ENCODE measurements at regions not wholly inside any gene's neighbourhood (a gene's known extent, or its start where the extent isn't known, plus 50 kb on each side); places are given as distances from the start of the nearest gene placed in this dataset.

GRCh38 chr11:10397226-10397987 is 57.7 kb upstream of the AMPD3 start:
- Histone ChIP-seq H3K36me3 (ENCODE audit: control insufficient read depth in 2 of 2, extremely low read depth in 1 of 2, insufficient read depth in 1 of 2, low read length in 1 of 2) (no peaks in the 10 kb centered on the region), H3K27me3 (replicated peaks in 1 of 2; ENCODE audit: control insufficient read depth in 2 of 2, extremely low read depth in 1 of 2, insufficient read depth in 2 of 2, low read length in 1 of 2) (peaks cover 0 to 23% of the 10 kb centered on the region in 2 experiments), H3K4me3 (ENCODE audit: control insufficient read depth in 1 of 2, extremely low read depth in 1 of 2, low read length in 1 of 2) (no peak overlapping the region), H3K27ac (ENCODE audit: low read length) (no peak overlapping the region), H3K4me1 (ENCODE audit: control insufficient read depth in 1 of 2, extremely low read depth in 1 of 2, insufficient read depth in 2 of 2, low read length in 2 of 2) (peaks cover 0 to 10% of the 10 kb centered on the region in 2 experiments), H3K9me3 (no peaks in the 10 kb centered on the region)
- CTCF ChIA-PET: no interaction called here
- no peak overlapping the region for H3K4me3 Mint-ChIP-seq
- 89% methylated on average over 2 of the region's 7 CpGs for WGBS (ENCODE audit: insufficient coverage)
- peaks cover 11% of the 10 kb centered on the region in 2 donors for H3K27me3 Mint-ChIP-seq
- no peaks in the 10 kb centered on the region for H3K36me3 Mint-ChIP-seq
- POLR2A ChIA-PET: no interaction called here
- DNase-seq: no peak
- H3K27ac Mint-ChIP-seq: no peak overlapping the region
- H3K4me1 Mint-ChIP-seq: peaks cover 4 to 14% (median 11%) of the 10 kb centered on the region in 3 donors
- ATAC-seq (replicated peaks in 1 of 4): no peak
- no peaks in the 10 kb centered on the region for H3K9me3 Mint-ChIP-seq

DNA sequence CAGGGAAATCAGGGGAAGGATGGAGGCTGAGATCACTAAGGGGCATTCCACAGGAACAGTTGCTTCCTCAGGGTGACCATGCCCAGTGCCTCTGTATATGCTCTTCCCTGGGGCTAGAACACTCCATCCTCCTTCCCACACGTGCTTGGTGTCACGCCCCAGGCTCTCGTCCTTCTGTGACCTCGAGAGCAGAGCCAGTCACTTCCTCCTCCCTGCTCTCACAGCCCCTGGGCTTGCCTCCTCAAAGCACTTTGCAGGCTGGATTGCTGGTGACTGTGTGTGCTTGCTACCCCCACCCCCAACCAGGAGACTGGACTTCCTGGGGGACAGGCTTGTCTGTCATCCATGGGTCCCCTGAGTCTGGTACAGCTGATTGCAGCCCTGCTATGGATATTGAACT is 56.5 kb upstream of the AMPD3 start:
- H3K36me3 ChIP-seq (ENCODE audit: control insufficient read depth in 2 of 2, extremely low read depth in 1 of 2, insufficient read depth in 1 of 2, low read length in 1 of 2): no peaks in the 10 kb centered on the region
- H3K4me3 ChIP-seq (ENCODE audit: control insufficient read depth in 1 of 2, extremely low read depth in 1 of 2, low read length in 1 of 2): no peak overlapping the region
- WGBS (ENCODE audit: insufficient coverage): 24% methylated on average over 4 of the region's 4 CpGs
- POLR2A ChIA-PET: no interaction called here
- Mint-ChIP-seq H3K4me3 (no peak overlapping the region), H3K36me3 (no peaks in the 10 kb centered on the region), H3K4me1 (peaks cover 4 to 14% (median 11%) of the 10 kb centered on the region in 3 donors), H3K9me3 (no peaks in the 10 kb centered on the region), H3K27ac (no peak overlapping the region), H3K27me3 (peaks cover 7 to 11% of the 10 kb centered on the region in 2 donors)
- H3K27ac ChIP-seq (ENCODE audit: low read length): no peak overlapping the region
- CTCF ChIA-PET: no interaction called here
- DNase-seq (no peak), ATAC-seq (replicated peaks in 1 of 4) (no peak)
- peaks cover 0 to 10% of the 10 kb centered on the region in 2 experiments for H3K4me1 ChIP-seq (ENCODE audit: control insufficient read depth in 1 of 2, extremely low read depth in 1 of 2, insufficient read depth in 2 of 2, low read length in 2 of 2)
- H3K27me3 ChIP-seq (replicated peaks in 1 of 2; ENCODE audit: control insufficient read depth in 2 of 2, extremely low read depth in 1 of 2, insufficient read depth in 2 of 2, low read length in 1 of 2): peaks cover 0 to 18% of the 10 kb centered on the region in 2 experiments
- no peaks in the 10 kb centered on the region for H3K9me3 ChIP-seq

- no peak for ATAC-seq (replicated peaks in 1 of 4)
- Mint-ChIP-seq H3K36me3 (no peaks in the 10 kb centered on the region), H3K4me1 (peaks cover 4 to 14% (median 11%) of the 10 kb centered on the region in 3 donors), H3K4me3 (no peak overlapping the region), H3K27me3 (peaks cover 5 to 10% of the 10 kb centered on the region in 2 donors), H3K9me3 (no peaks in the 10 kb centered on the region), H3K27ac (no peak overlapping the region)
- WGBS (ENCODE audit: insufficient coverage): no CpG with 5 or more reads among the region's 1 CpG
- Histone ChIP-seq H3K9me3 (no peaks in the 10 kb centered on the region), H3K27me3 (replicated peaks in 1 of 2; ENCODE audit: control insufficient read depth in 2 of 2, extremely low read depth in 1 of 2, insufficient read depth in 2 of 2, low read length in 1 of 2) (peaks cover 0 to 13% of the 10 kb centered on the region in 2 experiments), H3K4me1 (ENCODE audit: control insufficient read depth in 1 of 2, extremely low read depth in 1 of 2, insufficient read depth in 2 of 2, low read length in 2 of 2) (peaks cover 0 to 10% of the 10 kb centered on the region in 2 experiments), H3K36me3 (ENCODE audit: control insufficient read depth in 2 of 2, extremely low read depth in 1 of 2, insufficient read depth in 1 of 2, low read length in 1 of 2) (no peaks in the 10 kb centered on the region), H3K4me3 (ENCODE audit: control insufficient read depth in 1 of 2, extremely low read depth in 1 of 2, low read length in 1 of 2) (no peak overlapping the region), H3K27ac (ENCODE audit: low read length) (no peak overlapping the region)
- no peak for DNase-seq
- ChIA-PET CTCF (interaction anchor here in 1 of 2 donors (2.0 kb wide), 1 partner anchor 13 kb away, joined by 7 read pairs; no protein-coding TSS in a partner anchor), POLR2A (no interaction called here)
Observed at GRCh38 chr11:10400856-10401255, 54.2 kb upstream of the AMPD3 start.

- no peak overlapping the region for H3K4me3 Mint-ChIP-seq
- H3K27ac Mint-ChIP-seq: no peak overlapping the region
- peaks cover 0 to 11% of the 10 kb centered on the region in 2 experiments for H3K27me3 ChIP-seq (replicated peaks in 1 of 2; ENCODE audit: control insufficient read depth in 2 of 2, extremely low read depth in 1 of 2, insufficient read depth in 2 of 2, low read length in 1 of 2)
- no peak overlapping the region for H3K4me3 ChIP-seq (ENCODE audit: control insufficient read depth in 1 of 2, extremely low read depth in 1 of 2, low read length in 1 of 2)
- POLR2A ChIA-PET: no interaction called here
- CTCF ChIA-PET: interaction anchor here in 1 of 2 donors (2.0 kb wide), 1 partner anchor 13 kb away, joined by 7 read pairs; no protein-coding TSS in a partner anchor
- ATAC-seq (replicated peaks in 1 of 4) (no peak), DNase-seq (no peak)
- 86% methylated on average over 3 of the region's 3 CpGs for WGBS (ENCODE audit: insufficient coverage)
- H3K9me3 Mint-ChIP-seq: no peaks in the 10 kb centered on the region
- peaks cover 0 to 10% of the 10 kb centered on the region in 2 experiments for H3K4me1 ChIP-seq (ENCODE audit: control insufficient read depth in 1 of 2, extremely low read depth in 1 of 2, insufficient read depth in 2 of 2, low read length in 2 of 2)
- no peak overlapping the region for H3K27ac ChIP-seq (ENCODE audit: low read length)
- no peaks in the 10 kb centered on the region for H3K36me3 Mint-ChIP-seq
- H3K27me3 Mint-ChIP-seq: peaks cover 5 to 7% of the 10 kb centered on the region in 2 donors
- peaks cover 4 to 14% (median 13%) of the 10 kb centered on the region in 3 donors for H3K4me1 Mint-ChIP-seq
- H3K9me3 ChIP-seq: no peaks in the 10 kb centered on the region
- H3K36me3 ChIP-seq (ENCODE audit: control insufficient read depth in 2 of 2, extremely low read depth in 1 of 2, insufficient read depth in 1 of 2, low read length in 1 of 2): no peaks in the 10 kb centered on the region
Observed at GRCh38 chr11:10401256-10401655, 53.8 kb upstream of the AMPD3 start.

GRCh38 chr11:10401696-10402392 is 53.2 kb upstream of the AMPD3 start:
- ChIA-PET POLR2A (interaction anchor here in 1 of 2 donors (0.6 kb wide), 1 partner anchor 11 kb away, joined by 3 read pairs; no protein-coding TSS in a partner anchor), CTCF (interaction anchor here (0.9 to 2.0 kb wide), 2 partner anchors 12 to 253 kb away, joined by 3 to 7 read pairs; no protein-coding TSS in a partner anchor)
- DNase-seq: no peak
- Mint-ChIP-seq H3K27me3 (peaks cover 3 to 7% of the 10 kb centered on the region in 2 donors), H3K4me1 (peaks cover 4 to 14% (median 14%) of the 10 kb centered on the region in 3 donors), H3K36me3 (no peaks in the 10 kb centered on the region), H3K27ac (no peak overlapping the region), H3K9me3 (no peaks in the 10 kb centered on the region), H3K4me3 (no peak overlapping the region)
- Histone ChIP-seq H3K4me3 (ENCODE audit: control insufficient read depth in 1 of 2, extremely low read depth in 1 of 2, low read length in 1 of 2) (no peak overlapping the region), H3K9me3 (no peaks in the 10 kb centered on the region), H3K27ac (ENCODE audit: low read length) (no peak overlapping the region), H3K36me3 (ENCODE audit: control insufficient read depth in 2 of 2, extremely low read depth in 1 of 2, insufficient read depth in 1 of 2, low read length in 1 of 2) (no peaks in the 10 kb centered on the region), H3K4me1 (ENCODE audit: control insufficient read depth in 1 of 2, extremely low read depth in 1 of 2, insufficient read depth in 2 of 2, low read length in 2 of 2) (peaks cover 0 to 10% of the 10 kb centered on the region in 2 experiments), H3K27me3 (replicated peaks in 1 of 2; ENCODE audit: control insufficient read depth in 2 of 2, extremely low read depth in 1 of 2, insufficient read depth in 2 of 2, low read length in 1 of 2) (peaks cover 0 to 11% of the 10 kb centered on the region in 2 experiments)
- 67% methylated on average over 2 of the region's 4 CpGs for WGBS (ENCODE audit: insufficient coverage)
- no peak for ATAC-seq (replicated peaks in 1 of 4)
